Suppressor macrophage (primary cell): ENCODE measurements at regions not wholly inside any gene's neighbourhood (a gene's known extent, or its start where the extent isn't known, plus 50 kb on each side); places are given as distances from the start of the nearest gene placed in this dataset.

ENCODE experiments used
- DNase-seq, 4 experiments: peaks; one replicate each; pipeline ENCODE4 v3.0.0-alpha.2; 2020 to 2022

GRCh38 chr6:144989319-144990107, 704.4 kb downstream of the UTRN start:
- DNase-seq, result peak in 3 of 4 experiments; percentile 3 to 12 (median 11)

GRCh38 chr6:144990784-144991183, 705.6 kb downstream of the UTRN start:
- no peak for DNase-seq

- no peak for DNase-seq
Measured at GRCh38 chr6:144993870-144994269, 708.7 kb downstream of the UTRN start.

DNA sequence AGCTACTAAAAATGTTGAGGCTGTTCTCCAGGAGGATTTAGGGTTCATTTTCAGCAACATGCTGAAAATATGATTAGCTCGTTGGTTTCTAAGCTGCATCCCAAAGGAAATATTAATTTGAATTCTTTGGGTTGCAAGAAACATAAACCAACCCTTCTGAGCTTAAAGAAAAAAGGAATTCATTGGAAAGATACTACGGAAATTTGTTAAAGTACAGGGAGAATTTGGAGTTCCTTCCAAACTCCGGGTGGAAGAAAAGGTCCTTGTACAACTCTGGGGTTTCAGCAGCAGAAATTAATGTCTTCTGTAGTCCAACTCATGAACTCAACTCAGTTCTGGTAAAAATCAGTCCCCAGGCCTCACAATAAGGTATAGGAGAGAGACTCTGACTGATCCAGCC, 712.9 kb downstream of the UTRN start:
- DNase-seq, result no peak

- no peak for DNase-seq
Measured at GRCh38 chr6:144999127-144999526, 714.0 kb downstream of the UTRN start.

DNA sequence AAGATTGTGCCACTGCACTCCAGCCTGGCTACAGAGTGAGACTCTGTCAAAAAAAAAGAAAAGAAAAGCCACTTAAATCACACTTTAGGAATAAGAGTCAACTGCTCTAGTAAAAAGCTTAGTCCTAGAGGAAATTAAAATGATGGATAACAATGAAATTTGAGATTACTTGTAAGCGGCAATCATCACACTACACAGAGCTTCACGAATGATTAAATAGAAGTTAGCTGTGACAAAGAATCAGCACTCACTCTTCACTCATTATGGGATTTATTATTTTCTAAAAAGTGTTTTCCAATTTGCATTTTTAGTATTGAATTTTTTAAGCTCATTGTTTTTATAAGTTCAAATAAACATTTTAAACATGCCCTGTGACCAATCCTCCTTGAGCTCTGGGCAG, 718.0 kb downstream of the UTRN start:
- no peak for DNase-seq

DNA sequence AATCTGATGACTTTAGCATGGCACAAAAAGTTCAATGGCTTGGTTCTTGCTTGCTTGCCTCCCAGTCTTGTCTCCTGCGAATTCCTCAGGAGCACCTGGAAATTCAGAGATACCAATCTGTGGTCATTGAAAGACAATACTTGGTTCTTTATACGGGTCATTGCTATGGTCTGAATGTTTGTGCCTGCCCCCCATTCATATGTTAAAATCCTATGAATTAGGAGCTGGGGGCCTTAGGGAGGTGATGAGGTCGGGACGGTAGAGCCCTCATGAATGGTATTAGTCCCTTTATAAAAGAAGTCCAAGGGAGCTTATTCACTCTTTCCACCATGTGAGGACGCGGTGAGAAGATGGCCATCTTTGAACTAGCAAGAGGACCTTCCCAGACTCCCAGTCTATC, 721.8 kb downstream of the UTRN start:
- no peak for DNase-seq

DNA sequence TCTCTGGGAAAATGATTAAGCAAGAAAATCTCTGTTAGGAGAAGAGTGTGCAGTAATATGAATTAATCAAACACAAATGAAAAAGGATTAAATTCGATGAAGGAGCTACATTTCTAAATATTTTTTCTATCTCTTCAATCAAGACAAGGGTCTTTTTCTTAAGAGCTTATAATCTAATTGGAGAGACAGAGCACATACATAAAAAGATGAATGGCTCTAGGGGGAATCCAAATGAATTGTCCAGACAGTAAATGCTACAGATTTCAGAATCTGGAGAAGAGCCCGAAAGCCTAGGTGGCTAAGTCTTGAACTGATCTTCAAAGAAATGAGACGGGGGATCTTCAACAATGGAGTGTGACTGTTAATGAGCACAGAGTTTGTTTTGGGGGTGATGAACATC, 723.6 kb downstream of the UTRN start:
- DNase-seq, result no peak

- peak in 3 of 4 experiments; percentile 10 to 65 (median 38) for DNase-seq
Measured at GRCh38 chr6:145009711-145010110, 724.6 kb downstream of the UTRN start.

GRCh38 chr6:145012039-145012662, 723.2 kb downstream of the EPM2A start:
- peak in 1 of 4 experiments; percentile 19 for DNase-seq

DNA sequence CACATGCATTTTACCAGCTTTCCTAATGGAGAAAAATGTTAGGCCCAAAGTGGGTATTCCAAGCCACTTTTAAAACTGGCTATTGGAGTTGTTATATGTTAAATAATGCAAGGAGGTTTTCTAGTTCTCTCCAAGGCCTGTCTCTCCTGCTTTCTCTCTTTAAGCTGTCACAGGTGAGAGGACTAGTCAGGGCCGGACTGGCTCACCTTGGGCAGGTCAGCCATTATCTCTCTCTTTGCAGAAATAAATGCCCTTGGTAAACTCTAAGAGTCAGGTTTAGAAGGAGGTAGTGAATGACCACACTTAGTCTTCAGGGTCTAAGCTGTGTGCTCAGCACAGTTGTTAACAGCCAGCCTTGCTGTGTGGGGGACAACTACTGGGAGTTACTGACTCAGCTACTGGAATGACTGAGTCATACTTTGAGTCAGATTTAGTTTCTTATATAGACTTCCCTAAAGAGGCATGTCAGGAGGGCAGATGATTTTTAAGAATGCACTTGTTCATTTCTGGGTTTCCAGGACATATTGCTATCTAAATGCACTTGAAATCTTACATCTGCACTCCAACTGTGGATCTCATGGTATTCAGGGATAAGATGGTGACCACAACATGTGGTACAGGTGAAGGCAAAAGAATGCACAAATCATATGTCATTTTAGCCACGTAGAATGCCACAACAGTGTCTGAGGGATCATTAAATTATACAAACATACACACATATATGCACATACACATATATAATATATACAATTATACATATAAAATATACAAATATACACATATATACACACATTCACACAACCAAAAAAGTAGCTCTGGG, 719.4 kb downstream of the EPM2A start:
- DNase-seq, result peak; percentile 78 to 95 (median 85)

GRCh38 chr6:145017051-145017450, 718.3 kb downstream of the EPM2A start:
- DNase-seq, result no peak

DNA sequence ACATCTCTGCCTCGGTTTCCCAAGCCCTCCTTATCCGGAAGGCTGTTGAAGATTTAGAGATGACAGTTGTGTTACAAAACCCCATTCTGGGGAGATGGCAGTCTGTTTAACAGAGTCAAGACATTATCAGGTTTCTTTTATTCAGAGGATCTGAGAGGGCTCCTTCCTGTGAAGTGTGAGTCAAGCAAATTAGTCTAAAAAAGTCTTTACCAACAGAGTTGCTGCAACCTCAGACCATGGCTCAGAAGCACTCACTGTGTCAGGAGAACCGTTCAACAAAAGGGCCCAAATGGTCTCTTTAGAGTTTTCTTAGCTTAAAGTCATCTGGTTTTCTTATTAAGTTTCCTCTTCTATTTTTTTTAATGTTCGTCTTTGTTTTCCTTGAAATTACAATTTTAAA, 717.8 kb downstream of the EPM2A start:
- DNase-seq, result peak; percentile 8 to 32 (median 12)

- no peak for DNase-seq
Measured at GRCh38 chr6:145018027-145018426, 717.3 kb downstream of the EPM2A start.

DNA sequence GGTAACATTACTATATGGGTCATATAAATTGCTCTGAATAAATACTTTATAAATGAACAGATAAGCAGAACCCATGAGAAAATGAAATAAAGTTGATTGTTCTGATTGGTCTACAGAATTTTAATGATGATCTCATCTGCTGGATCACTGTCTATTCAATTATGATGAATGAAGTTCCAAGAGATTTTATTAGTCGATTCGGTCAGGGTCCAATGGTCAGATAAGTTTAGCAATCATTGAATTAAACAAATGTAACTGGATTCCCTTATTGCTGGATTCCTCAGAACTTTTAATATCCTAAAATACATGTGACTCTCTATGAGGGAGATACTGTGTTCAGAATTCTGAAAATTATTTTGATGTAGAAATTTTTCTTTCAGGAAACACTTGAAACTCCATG, 715.2 kb downstream of the EPM2A start:
- DNase-seq, result no peak

DNA sequence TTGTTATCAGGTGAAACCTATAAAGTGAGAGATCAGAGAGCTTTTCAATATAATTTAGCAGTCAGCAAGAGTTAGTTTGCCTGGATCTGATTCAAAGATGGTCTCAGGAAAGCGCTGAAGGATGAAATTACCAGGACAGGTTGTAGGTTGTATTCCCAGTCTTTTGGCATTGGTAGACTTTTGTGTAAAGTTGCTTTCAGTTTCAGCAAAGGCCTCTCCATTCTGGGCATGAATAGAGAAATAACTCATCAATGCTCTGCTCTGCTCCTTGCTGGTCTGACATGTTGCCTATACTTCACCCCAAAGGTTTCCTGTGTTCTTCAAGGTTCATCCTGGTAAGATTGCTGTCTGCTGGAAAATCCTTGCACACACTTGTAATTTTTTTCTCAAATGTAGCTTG, 714.8 kb downstream of the EPM2A start:
- DNase-seq, result no peak

GRCh38 chr6:145022199-145022796, 713.0 kb downstream of the EPM2A start:
- DNase-seq, result no peak

- no peak for DNase-seq
Measured at GRCh38 chr6:145023116-145023726, 712.1 kb downstream of the EPM2A start.

DNA sequence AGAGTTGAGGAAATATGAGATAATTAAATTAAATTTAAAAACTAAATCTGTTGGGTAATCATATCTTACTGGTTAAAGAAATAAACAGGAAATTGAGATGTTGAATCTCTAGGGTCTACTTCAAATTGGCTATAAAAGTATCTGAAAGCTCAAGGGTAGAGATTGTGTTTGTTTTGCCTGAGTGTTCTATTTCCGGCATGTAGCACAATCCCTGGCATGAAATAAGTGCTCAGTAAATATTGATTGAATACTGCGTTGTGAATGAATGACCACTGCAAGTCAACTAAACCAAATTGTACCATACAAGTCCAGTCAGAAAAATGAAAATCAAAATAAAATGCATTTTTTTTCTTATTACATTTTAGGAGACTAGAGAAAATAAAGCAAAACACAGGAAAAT, 709.8 kb downstream of the EPM2A start:
- no peak for DNase-seq

DNA sequence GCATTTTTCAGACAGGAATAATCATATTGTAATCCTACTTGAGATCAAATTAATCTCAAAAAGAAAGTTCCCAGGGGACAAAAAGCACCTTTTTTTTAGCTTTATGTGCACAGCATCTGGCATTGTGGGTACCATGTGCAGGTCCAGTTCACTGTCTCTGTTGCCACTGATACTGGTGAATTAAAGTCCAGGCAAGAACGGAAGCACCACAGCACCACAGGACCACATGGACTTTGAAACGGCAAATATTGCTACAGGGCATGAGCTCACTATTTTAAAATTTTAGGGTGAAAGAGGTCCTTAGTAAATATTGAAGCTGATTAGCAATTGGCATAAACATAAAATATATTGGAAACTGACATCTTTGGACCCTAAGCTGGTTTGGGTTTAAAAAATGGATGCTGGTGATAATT, 709.0 kb downstream of the EPM2A start:
- DNase-seq, result no peak

- DNase-seq, result peak; percentile 35 to 71 (median 50)
Measured at GRCh38 chr6:145028144-145028818, 707.0 kb downstream of the EPM2A start.

DNA sequence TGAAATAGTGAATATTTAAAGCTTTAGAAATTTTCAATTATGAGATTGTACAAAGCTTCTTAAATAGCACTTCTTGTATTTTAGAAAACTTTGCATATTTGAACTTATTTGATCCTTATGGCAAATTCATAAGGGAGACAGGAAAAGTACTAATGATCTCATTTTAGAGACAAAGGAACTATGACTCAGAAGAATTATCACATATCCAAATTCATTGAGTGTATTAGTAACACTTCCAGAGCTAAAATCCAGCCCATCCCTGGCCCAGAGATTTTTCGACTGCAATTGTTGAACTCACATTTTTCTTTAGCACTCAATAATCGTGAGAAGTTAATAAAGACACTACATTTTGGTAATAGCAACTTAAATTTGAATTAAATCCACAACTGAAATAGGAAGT, 704.3 kb downstream of the EPM2A start:
- DNase-seq, result peak in 1 of 4 experiments; percentile 6
